Breast epithelium (tissue), 3 donors: ENCODE measurements at regions not wholly inside any gene's neighbourhood (a gene's known extent, or its start where the extent isn't known, plus 50 kb on each side); places are given as distances from the start of the nearest gene placed in this dataset.

ENCODE experiments used
- CTCF ChIP-seq, 3 donors: fragments of 450-650 bp; IDR thresholded peaks; one replicate each; pipeline ENCODE4 v1.5.1; 2016 to 2017; ENCODE audit warnings: antibody characterized with exemption in 3 of 3, mild to moderate bottlenecking in 3 of 3, moderate library complexity in 3 of 3
- POLR2A ChIP-seq: fragments of 450-650 bp; IDR thresholded peaks from one replicate; pipeline ENCODE4 v1.6.1; 2016; ENCODE audit warnings: antibody characterized with exemption, mild to moderate bottlenecking, moderate library complexity
- POLR2AphosphoS5 ChIP-seq, 3 donors: sonication (generic); formaldehyde crosslinking; IDR thresholded peaks; one replicate each; pipeline ENCODE4 v1.6.1; 2017; ENCODE audit warnings: antibody characterized with exemption in 3 of 3

- TF ChIP-seq CTCF (IDR thresholded peaks at IDR 0.05) (no peak), POLR2A (no peak), POLR2AphosphoS5 (IDR thresholded peaks at IDR 0.05) (no peak)
These were observed 1224.6 kb upstream of the LRRTM3 start for GRCh38 chr10:65701168-65701776.
